Neuron (in vitro differentiated cells): ENCODE measurements at regions not wholly inside any gene's neighbourhood (a gene's known extent, or its start where the extent isn't known, plus 50 kb on each side); places are given as distances from the start of the nearest gene placed in this dataset.
"Not testable (repeated sequence)": the region's sequence is repeated elsewhere in the genome, so short reads cannot be mapped to it uniquely, and the experiment has no call there.

Source experiments
- H2AFZ ChIP-seq: one replicate; pipeline ENCODE4 v1.6.1; 2013; ENCODE audit warnings: low read depth, mild to moderate bottlenecking, inconsistent platforms, low read length, moderate library complexity
- H3K27me3 ChIP-seq: one replicate; pipeline ENCODE4 v1.6.1; 2013; ENCODE audit warnings: low read length; ENCODE audit not compliant: insufficient read depth
- H3K36me3 ChIP-seq: one replicate; pipeline ENCODE4 v1.6.1; 2013; ENCODE audit warnings: low read length; ENCODE audit not compliant: insufficient read depth
- H3K4me1 ChIP-seq: one replicate; pipeline ENCODE4 v1.6.1; 2013; ENCODE audit warnings: low read length; ENCODE audit not compliant: insufficient read depth
- H3K4me3 ChIP-seq: 2 replicates; pipeline ENCODE4 v1.5.1; 2013; ENCODE audit warnings: mild to moderate bottlenecking, low read length, moderate library complexity
- H3K9me3 ChIP-seq: one replicate; pipeline ENCODE4 v1.6.1; 2013; ENCODE audit warnings: low read length

DNA sequence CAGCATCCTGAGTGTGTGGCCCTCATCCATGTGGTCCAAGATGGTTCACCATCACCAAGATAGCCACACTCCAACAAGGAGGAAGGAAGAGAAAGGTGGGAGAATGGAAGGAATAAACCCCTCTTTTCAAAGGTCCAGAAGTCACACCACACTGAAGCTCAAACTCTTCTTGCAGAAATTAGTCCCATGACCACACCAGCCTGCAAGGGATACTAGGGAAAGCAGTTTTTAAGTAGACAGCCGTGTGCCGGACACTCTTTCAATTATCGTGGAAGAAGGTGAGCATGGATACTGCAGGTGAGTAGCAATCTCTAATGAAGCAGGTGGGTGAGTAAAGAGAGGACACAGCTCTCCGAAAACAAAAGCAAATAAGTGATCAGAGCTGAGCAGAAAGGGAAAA, 191.7 kb upstream of the IRF2BP2 start:
- H3K4me1 ChIP-seq, H3K36me3 ChIP-seq, H3K4me3 ChIP-seq, H3K27me3 ChIP-seq, H3K9me3 ChIP-seq, H2AFZ ChIP-seq: not testable (repeated sequence)

DNA sequence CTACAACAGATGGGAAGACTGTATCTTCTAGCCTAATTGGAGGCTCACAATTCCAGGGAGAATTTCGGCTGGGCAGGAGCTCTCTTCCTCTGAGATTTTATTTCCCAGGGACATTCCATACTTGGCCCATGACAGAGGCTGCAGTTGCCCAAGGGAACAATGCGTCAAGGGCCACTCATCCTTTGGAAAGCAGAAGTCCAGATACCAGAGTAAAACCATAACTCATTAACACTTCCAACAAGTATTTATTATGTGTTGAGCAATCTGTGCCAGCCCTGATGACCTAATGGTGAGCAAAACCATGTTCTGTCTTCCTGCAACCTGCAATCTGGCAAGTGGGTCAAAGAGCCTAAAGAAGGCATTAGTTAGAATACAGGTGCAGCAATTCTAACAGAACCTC, 191.2 kb upstream of the IRF2BP2 start:
- H2AFZ ChIP-seq, H3K9me3 ChIP-seq, H3K36me3 ChIP-seq, H3K27me3 ChIP-seq, H3K4me1 ChIP-seq, H3K4me3 ChIP-seq: not testable (repeated sequence)

DNA sequence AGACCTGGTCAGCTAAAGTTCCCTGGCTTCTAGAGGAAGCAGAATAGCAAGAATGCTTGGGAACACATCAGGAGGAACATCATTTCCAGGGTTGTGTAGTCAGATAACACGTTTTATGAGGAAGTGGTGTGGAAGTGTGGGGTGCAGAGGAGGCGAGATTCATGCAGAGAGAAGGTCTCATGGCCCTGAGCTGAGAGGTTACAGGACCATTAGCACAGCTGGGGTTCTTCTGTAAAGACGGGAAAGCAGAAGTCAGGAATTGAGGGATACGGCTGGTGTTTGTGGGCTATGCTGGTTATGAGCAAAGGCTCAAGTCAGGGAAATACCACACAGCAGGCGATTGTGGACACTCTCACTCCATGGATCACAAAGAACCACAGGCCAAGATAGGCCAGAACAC, 190.6 kb upstream of the IRF2BP2 start:
- H3K4me3 ChIP-seq, H3K9me3 ChIP-seq, H3K4me1 ChIP-seq, H3K36me3 ChIP-seq, H3K27me3 ChIP-seq, H2AFZ ChIP-seq: not testable (repeated sequence)

DNA sequence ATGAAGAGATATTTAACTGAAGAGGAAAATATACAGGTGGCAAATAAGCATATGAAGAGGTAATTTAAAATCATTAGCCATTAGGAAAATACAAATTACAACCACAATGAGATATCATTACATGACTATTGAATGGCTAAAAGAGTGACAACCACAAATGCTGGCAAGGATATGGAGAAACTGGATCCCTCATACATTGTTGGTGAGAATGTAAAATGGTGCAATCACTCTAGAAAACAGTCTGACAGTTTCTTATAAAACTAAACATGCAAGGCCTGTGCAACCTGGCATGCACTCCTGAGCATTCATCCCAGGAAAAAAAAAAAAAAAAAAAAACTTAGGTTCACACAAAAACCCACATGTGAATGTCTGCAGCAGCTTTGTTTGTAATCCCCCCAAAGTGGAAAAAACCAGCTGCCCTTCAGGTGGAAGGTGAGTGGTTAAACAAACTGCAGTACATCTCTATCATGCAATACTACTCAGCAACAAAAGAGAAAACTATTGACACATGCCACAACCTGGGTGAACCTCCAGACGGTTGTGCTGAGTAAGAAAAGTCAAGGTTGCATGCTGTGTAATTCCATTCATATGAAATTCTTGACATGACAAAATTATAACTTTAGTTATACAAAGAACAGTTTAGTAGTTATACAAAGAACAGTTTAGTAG, 189.2 kb upstream of the IRF2BP2 start:
- H3K4me3 ChIP-seq, H3K36me3 ChIP-seq, H3K9me3 ChIP-seq, H3K27me3 ChIP-seq, H3K4me1 ChIP-seq, H2AFZ ChIP-seq: not testable (repeated sequence)

DNA sequence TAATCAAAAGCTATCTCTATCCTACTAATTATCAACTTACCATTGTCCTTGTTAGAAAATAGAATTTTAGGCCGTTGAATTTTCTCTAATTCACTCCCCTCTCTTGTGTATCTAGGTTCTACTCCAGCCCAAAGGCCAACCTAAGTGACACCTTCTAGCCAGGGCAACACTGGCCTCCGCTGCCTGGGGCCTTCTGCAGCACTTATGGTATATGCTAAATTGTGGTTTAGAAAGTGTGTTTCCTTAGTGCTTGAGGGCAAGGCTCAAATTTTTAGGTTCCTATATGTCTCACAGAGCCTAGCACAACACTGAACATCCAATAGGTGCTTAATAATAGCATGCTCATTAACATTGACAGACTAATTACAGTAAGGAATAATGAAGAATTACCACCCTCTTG, 187.2 kb upstream of the IRF2BP2 start:
- not testable (repeated sequence) for H2AFZ ChIP-seq, H3K27me3 ChIP-seq, H3K4me1 ChIP-seq, H3K9me3 ChIP-seq, H3K36me3 ChIP-seq, H3K4me3 ChIP-seq

DNA sequence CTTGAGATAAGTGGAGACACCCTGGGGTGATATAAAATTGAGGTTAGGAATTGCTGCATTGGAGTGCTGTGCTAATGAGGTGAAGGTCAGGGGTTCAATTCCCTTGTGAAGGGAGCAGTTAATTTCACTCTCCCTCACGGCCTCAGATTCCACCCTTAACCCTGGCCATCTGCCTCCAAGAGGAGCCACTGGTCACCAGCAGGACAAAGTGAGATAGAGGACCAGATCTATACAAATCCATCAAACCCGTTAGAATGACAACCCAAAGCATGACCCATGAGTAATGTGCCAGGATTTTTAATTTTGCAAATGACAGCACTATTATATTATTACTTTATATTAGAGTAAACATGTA, 186.4 kb upstream of the IRF2BP2 start:
- not testable (repeated sequence) for H3K4me3 ChIP-seq, H3K27me3 ChIP-seq, H3K36me3 ChIP-seq, H3K4me1 ChIP-seq, H3K9me3 ChIP-seq, H2AFZ ChIP-seq

DNA sequence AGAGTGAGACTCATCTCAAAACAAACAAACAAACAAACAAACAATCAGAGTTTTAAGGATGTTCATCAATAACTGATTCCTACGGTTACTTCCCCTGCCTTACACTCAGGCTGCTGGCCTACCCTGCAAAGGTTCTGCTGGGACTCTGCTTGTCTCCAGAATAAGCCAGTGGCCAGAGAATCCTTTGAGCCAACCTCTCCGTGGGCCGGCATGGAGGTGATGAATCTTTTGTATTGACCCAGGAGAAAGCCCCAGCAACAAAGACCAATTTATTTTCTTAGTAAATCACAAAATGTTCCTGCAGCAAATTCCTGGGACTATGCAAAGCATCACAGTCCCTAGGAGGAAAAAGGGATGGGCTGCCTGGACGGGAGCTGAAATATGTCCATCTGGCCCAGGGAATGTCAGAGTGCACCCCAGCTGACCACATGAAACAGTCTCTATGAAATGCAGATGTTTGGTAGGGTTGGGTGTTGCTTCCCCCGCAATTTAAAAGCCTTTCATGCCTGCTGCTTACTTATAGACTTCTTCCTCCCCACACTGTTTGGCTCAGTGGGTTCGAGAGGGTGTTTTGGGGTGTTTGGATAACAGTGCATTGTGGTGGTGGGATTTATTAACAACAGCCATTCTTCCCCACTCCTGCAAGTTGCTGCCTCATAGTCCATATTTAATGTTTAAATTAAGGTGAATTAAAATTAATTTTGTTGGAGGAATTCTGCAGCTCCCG, 185.9 kb upstream of the IRF2BP2 start:
- H3K4me1 ChIP-seq, H3K27me3 ChIP-seq, H3K4me3 ChIP-seq, H2AFZ ChIP-seq, H3K9me3 ChIP-seq, H3K36me3 ChIP-seq: not testable (repeated sequence)

DNA sequence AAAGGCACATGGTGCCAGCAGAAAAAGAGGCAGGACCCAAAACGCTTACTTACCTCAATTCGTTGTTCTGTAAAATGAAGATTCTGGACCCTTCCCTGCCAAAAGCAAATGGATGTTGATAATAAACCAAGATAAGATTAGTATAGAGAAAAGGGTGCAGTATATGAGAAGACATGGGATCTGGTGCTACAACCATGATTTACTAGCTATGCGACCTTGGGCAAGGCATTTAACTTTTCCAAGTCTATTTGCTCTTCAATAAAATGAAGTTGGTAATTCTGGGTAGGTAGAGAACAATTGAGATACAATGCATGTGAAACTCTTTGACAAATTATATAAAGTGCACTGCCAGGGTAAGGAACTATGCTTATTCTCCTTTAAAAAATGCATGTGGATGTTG, 185.0 kb upstream of the IRF2BP2 start:
- H3K4me1 ChIP-seq, H3K36me3 ChIP-seq, H2AFZ ChIP-seq, H3K4me3 ChIP-seq, H3K9me3 ChIP-seq, H3K27me3 ChIP-seq: not testable (repeated sequence)

DNA sequence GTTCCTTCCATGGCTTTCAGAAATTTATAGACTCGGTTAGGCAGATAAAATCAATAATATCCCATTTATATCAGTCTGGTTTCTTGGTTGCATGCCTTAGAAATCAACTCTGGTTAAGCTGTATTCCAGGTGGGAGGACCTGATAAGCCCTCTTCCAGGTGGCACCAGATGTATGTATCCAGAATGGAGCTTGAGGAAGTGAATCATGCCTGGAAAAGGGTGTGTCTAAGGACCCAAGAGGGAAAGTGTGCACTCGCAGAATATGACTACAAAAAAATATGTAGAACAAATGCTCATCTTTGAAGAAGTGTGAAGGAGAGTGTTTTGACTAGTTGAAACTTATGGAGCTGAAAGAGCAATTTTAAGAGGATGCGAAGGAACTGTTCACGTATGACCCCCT, 184.5 kb upstream of the IRF2BP2 start:
- not testable (repeated sequence) for H3K9me3 ChIP-seq, H2AFZ ChIP-seq, H3K36me3 ChIP-seq, H3K4me3 ChIP-seq, H3K4me1 ChIP-seq, H3K27me3 ChIP-seq

DNA sequence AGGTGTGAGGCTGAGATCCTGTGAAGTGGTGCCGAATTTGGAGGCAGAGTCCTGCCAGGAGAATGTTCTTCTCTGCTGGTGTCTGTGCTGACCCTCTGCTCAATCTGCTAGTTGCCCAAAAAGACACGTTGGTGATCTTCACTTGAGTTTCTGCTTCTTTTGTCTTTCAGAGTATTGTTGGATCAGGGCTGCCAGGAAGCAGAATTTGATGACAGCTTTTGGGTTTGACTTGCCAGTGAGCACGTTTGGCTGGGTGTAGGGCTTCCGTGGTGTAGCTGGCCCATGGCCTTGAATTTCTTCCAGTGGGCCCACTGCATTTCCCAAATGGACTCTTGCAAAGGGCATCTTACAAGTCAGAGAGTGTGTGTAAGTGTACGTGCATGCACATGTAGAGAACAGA, 183.9 kb upstream of the IRF2BP2 start:
- not testable (repeated sequence) for H3K4me1 ChIP-seq, H3K36me3 ChIP-seq, H3K4me3 ChIP-seq, H3K27me3 ChIP-seq, H3K9me3 ChIP-seq, H2AFZ ChIP-seq

DNA sequence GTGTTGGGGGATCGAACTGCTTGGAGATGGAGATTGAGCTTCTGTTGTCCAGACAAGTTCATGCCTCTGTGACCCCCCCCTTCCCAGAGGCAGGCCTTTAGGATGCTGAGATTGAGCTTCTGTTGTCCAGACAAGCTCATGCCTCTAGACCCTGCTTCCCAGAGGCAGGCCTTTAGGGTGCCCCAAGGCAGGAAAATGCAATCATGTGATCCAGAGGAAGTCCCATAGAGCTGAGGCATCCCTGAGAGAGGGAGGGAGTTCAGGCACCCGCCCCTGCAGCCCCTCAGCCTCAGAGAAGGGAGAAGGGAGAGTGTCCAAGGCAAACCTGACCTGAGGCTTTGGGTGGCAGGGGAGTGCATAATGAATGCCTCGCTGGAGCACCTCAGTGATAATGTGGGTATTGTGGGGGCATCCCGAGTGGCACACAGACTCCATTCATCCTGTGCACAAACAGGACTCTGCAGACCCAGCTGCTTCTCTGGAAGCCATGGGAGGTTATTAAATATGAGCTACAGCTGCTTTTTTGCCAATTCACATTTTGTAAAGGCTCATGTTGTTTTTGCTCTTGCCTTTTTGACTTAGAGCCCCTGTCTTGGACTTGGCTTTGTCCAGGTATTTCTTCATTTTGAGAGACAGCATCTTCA, 182.4 kb upstream of the IRF2BP2 start:
- not testable (repeated sequence) for H3K27me3 ChIP-seq, H3K4me3 ChIP-seq, H3K9me3 ChIP-seq, H3K4me1 ChIP-seq, H3K36me3 ChIP-seq, H2AFZ ChIP-seq

DNA sequence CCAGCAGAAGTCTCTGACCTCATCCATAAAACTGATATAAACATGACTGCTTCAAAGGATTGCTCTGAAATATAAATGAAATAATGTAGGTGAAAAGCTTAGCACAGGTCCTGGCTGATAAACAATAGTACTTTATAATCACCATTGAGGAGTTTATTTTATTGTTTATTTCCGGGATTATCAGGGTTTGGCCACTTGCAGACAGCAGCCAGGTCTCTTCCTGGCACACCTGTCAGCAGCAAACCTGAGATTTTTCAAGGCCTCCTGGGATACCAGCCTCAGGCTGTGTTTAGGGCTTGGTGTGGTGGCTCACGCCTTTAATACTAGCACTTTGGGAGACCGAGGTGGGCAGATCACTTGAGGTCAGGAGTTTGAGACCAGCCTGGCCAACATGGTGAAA, 181.6 kb upstream of the IRF2BP2 start:
- H3K9me3 ChIP-seq, H3K4me1 ChIP-seq, H3K27me3 ChIP-seq, H3K36me3 ChIP-seq, H3K4me3 ChIP-seq, H2AFZ ChIP-seq: not testable (repeated sequence)

DNA sequence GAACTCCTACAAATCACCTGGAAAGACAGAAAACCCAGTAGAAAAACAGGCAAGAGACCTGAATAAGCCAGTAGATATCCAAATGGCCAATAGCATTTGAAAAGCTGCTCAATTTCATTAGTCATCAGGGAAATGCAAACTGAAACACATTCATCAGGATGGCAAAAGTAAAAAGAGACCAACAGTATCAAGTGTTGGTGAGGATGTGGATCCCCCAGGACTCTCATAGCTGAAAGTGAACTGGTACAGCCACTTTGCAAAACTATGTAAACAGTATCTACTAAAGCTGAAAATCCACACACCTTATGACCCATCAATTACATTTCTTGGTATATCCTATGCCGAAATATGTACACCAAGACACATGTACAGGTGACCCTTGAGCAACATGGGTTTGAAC, 180.4 kb upstream of the IRF2BP2 start:
- H3K27me3 ChIP-seq, H3K36me3 ChIP-seq, H3K4me3 ChIP-seq, H3K9me3 ChIP-seq, H3K4me1 ChIP-seq, H2AFZ ChIP-seq: not testable (repeated sequence)

DNA sequence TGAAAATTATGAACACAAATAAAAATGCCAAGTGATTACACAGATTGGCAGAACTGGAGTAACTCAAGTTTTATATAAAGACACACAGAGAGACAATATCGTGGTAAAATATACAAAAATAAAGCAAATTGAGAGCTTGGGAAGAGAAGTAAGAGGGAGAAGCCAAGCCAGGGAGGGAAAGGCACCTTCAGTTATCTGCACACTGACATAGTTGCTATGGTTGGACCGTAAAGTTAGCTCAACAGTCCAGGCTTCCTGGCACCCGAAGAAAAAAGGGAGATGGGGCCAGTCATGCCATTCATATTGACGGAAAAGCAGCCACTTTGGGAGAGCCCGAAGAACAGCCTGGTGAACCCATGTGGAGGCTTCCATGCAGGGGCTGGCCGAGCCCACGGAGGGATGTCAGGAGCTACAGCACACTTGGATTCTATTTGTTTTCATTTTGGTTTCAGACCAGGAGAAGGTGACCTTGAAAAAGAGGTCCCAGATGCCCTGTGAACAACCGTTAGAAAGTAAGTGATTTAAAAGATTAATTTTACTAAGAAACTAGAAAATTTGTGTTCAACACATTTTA, 177.1 kb upstream of the IRF2BP2 start:
- not testable (repeated sequence) for H3K4me1 ChIP-seq, H3K27me3 ChIP-seq, H3K4me3 ChIP-seq, H3K36me3 ChIP-seq, H3K9me3 ChIP-seq, H2AFZ ChIP-seq
